Dermis blood vessel endothelial cell (primary cell): ENCODE measurements at regions not wholly inside any gene's neighbourhood (a gene's known extent, or its start where the extent isn't known, plus 50 kb on each side); places are given as distances from the start of the nearest gene placed in this dataset.
"Not testable (repeated sequence)": the region's sequence is repeated elsewhere in the genome, so short reads cannot be mapped to it uniquely, and the experiment has no call there.

Source experiments
- DNase-seq: peaks from one replicate; pipeline ENCODE4 v3.0.0; 2010

DNA sequence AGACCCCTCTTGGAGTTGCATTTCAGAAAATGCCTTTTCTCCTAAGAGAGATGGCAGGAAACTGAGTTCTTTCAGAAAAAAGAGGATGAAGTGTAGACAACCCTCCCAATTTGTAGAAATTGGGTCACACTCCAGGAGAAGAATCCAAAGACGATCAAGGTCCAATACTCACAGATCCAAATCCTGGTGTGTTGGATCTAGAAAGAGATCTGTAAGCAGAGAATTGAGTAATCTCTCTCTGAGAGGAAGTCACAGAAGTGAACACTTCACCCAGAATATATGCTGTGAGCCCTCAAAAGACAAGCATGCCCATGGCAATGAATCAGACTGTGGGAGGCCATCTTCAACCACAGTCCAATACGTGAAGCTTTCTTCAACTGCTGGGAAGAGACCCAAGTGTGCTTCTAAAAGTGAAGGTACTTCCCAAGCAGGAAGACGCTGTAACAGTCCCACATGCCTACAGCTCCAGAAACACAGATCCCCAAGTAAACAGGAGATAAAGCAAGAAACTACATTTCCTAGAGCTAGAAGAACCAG, 182.7 kb downstream of the SMC2 start:
- DNase-seq: no peak

DNA sequence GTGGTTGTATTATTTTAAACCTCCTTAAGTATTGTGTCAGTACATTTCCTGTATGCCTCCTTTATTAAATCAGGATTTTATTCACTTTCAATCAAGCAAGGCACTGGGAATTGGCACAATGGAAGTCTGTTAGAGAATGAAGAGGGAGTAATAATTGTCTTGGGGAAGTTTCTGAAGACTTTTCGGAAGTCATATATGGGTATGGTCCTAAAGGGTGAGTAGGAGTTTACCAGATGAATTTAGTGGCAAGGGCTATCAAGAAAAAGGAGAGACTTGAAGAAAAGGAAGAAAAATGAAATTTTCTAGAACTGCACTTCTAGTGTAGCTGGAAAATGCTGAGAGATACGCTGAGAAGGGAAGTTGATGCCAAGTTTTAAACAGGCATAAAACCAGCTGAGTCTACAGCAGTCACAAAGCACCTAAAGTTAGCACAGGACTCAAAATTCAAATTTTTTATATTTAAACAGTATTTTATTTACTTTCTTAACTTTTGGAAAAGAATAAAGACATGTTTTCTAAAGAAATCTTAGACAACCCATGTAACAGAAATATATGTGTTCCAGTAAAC, 184.9 kb downstream of the SMC2 start:
- DNase-seq: no peak

DNA sequence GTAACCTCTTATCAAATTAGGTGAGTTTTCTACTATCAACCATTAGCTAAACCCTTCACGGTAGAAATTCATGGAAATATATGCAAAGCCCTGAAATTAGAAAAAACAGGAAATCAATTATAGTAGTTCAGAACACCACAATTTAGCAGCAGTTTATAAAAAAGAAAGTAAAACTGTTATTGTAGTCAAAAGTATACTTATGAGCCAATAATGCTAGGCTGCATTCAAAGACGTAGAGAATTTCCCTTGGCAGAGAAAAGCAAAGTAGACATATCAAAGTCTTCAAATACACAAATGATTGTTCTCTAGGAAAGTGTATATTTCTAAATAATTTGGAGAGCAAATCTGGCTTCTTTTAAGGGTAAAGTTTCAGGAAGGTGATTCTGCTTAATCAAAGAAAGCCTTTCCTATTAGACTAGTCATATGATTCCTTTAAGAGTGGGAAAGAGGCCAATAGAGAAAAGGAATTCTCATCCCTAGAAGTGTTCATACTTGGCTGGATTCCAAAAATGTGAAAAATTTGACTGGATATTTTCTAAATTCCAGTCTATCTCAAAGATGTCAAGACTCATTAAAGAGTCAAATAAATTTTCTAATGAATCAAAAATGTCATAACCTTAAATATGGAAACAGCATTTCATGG, 185.5 kb downstream of the SMC2 start:
- no peak for DNase-seq

DNA sequence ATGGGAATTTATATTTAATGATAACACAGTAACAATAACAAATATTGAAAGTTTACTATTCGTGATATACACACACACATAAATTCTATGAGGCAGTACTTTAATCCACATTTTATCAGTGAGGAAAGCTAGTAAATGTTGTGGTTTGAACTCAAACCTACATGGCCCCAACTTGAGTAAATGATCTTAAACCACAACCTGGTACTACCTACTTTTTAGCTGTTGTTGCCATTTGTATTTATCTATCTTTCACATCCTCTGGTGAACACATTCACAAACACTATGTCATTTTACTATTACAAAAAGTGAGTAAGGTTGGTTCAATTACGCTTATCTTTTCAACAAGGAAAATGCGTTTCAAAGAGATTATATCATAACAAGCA, 186.1 kb downstream of the SMC2 start:
- no peak for DNase-seq

DNA sequence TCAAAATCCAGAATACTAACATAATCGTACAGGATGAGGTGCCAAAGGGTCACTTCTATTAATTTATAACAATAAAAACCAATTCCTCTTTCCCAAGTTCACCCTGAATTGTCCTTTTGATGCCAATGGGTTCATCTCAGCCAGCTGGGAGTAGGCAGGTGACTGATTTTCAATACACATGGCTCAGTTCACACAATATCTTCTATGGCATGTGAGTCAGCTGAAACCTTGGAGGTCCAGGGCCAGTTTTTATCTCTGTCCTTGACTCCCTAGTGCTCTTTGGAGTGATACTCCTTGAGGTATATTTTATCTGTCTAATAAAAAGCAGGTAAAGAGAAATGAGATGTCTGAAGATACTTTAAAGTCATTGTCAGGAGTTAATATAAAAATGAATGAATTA, 186.6 kb downstream of the SMC2 start:
- DNase-seq: no peak

DNA sequence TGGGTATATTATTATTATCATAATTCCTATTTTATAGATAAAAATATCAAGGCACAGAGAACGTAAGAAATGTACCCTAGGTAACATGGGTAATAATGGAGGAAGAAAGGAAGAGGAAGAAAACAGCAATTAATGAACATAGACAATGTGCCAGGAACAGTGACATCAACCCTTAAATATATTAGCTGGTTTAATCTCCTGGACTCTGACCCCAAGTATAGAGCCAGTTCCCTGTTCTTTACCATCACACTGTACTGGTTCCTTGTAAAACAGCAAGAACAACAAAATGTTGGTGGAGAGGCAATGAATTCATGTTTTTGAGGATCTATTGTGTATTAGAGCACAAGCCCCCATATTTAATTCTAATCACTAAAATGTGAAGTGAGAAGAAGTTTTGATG, 192.1 kb downstream of the SMC2 start:
- no peak for DNase-seq

DNA sequence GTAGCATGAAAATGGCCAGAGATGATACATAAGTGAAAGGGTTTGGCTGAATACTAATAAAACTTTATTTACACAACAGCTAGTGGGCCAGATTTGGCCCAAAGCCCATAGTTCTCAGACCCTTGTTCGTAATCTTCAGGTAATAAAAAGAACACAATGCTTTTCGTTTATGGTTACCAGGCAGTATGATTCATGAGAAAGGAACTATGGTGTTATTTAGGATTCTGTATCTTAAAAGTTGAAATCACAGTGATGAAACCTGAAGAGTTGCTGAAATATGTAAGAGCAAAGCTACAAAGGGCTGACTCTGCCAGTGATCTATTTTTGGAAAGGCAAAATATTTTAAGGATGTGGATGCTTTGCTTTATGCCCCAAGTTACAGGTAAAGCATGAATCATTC, 192.7 kb downstream of the SMC2 start:
- no peak for DNase-seq

DNA sequence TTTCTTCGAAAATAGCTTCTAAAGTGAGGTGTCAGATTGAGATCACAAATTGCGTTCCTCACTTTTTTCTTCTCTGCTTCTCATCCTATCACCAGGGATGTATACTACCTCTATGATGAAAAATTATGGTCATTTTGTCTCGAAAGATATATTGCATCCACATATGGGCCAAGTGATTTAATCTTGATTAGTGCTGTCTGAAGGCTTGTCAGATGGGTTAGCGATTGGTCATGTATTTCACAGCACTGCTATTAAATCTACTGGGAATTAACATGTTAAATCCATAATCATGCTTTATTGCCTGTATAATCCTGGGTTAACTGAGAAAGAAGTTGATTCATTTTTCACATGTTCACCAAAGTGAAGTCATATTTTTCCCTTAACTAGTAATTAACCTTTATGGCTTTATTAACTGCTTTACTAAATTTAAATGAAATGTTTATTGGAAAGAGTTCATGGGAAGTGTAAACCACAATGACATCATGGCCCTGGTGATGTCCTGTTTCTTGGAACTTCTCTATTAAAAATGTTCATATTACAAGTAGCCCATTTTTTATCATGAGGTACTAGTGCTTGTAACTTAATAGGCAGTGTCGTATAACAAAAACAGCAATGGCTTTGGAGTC, 193.3 kb downstream of the SMC2 start:
- DNase-seq: no peak

DNA sequence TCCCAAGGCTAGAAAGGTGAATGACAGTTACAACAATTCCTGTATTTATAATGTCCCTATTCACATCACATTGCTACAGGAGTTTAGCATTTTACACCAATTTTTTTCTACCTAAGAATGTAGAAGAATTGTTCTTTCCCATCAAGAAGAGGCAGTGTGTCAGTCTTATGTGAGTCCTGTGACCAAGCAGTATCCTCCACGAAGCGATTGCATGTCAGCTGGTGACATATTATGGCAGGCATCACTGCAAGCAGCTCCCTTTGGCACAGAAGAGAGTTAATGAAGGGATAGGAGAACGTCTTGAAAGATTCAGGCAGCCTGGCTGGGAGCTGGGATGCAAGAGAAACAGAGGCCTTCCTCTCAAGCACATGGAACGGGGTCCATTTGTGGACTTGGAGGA, 199.8 kb downstream of the SMC2 start:
- no peak for DNase-seq

DNA sequence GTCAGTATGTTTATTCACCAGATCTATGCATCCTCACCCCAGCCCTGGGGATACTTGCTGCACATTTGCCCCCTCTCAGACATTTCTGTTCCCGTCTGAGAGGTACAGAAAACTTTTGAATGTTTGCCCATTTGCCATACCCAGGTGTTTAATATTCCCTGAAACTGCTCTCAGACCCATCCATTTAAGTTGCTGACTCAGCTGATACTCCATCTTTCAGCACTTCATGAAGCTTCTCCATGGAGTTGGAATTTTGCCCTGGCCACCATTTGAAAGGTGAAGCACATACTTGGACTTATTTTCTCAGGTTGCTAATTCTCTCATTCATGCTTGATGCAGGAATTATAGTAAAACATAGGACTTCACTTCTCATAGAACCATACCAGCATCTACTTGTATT, 203.9 kb upstream of the OR13F1 start:
- DNase-seq: no peak

DNA sequence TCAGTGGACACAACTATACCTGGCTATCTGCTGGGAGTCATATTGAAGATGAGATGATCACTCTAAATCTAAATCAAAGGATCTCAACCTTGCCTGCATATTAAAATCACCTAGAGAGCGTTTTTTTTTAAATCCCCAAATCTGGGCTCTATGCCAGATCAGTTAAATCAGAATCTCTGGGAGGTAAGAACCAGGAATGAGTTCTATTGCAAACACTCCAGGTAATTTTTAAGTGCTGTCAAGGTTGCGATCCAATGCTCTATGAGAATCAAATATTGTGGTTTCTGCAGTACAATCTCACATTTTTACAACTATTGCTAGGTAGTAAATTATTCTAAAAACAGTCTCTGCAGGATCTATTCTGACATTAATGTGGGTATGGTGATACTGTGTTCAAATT, 202.3 kb upstream of the OR13F1 start:
- DNase-seq: no peak

DNA sequence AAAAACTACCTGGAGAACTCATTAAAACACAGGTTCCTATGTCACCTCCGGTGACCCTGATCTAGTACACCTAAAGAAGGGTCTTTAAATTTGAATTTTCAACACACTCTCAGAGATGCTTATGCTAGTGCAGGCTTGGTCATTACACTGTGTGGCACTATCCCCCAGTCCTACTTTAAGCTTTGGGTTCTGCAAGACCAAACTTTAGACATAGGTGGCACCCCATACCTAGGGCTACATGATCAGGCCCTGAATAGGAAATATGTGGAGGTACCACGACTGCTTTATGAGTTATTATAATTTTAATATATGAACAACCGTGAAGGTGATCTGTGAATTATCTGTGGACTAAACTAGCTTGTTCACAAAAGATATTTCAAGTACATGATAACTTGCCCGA, 201.3 kb upstream of the OR13F1 start:
- no peak for DNase-seq

DNA sequence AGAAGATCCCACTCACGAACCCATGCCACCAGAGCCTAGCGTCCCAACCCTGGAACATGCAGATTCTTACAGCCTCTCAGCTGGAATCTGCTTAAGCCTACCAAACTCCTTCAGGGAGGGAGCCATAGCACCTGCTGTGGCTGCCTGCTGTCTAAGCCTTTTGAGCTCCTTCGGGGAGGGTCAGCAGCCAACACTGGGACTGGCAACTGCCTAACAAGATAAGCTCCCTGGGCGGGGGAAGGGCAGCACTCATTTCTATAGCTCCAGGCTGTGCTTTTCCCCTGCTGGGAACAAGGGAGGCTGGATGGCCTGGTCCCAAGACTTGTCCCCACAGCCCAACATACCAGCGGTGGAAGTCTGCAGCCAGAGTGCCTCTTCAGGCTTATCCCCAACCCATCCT, 199.1 kb upstream of the OR13F1 start:
- no peak for DNase-seq

DNA sequence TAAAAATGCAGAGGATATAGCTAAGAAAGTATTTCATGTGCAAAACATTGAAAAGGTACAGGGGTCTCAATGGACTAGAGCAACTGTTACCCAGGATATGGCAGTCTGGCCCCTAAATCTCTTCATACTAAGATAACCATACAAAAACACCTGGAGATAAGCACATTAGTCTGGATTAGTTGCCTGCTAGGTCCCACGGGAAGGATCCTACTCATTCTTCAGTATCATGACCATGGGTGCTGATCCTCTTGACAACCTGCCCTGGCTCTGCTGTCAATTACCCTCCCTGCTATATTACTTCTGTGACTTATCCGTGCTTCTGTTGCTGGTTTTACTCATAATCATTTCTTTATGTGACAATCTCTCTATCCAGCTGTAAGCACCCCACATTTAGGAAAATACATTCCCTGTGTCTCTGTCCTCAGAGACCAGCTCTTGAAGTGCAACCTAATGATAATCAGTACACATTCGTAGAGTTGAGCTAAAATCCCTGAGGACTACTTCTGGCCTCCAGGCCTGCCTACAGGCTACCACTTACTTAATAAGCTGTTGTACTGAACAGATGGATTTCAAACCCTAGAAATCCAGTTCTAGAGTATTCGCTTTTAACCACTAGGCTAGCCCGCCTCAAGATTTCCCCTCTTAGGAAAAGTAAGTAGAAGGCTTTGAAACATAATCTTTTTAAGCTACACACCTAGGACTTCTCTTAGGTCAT, 190.5 kb upstream of the OR13F1 start:
- DNase-seq: no peak

DNA sequence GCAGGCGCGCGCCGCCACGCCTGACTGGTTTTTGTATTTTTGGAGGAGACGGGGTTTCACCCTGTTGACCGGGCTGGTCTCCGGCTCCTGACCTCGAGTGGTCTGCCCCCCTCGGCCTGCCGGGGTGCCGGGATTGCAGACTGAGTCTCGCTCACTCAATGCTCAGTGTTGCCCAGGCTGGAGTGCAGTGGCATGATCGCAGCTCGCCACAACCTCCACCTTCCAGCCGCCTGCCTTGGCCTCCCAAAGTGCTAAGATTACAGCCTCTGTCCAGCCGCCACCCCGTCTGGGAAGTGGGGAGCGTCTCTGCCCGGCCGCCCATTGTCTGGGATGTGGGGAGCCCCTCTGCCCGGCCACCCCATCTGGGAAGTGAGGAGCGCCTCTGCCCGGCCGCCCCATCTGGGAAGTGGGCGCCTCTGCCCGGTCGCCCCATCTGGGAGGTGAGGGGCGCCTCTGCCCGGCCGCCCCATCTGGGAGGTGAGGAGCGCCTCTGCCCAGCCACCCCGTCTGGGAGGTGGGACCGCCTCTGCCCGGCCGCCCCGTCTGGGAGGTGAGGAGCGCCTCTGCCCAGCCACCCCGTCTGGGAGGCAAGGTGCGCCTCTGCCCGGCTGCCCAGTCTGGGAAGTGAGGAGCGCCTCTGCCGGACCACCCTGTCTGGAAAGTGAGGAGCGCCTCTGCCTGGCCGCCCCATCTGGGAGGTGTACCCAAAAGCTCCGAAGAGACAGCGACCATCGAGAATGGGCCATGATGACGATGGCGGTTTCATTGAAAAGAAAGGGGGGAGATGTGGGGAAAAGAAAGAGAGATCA, 187.7 kb upstream of the OR13F1 start:
- not testable (repeated sequence) for DNase-seq

DNA sequence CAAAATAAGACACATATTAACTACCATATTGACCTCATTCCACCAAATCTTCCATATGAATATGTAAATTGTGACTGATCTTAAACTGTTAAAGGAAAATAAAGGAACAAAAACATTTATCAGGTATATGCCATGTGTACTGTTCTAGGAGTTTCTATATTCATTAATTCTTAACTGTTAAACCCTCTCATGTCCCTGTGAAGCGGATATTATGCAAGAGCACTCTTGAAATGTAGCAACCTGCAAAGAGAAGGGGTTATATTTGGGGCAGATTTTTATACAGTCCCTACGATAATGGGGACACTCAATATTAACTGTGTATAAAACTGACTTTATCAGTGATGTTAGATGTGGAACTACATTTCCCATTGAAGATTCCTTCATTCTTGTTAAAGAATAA, 184.9 kb upstream of the OR13F1 start:
- DNase-seq: no peak

DNA sequence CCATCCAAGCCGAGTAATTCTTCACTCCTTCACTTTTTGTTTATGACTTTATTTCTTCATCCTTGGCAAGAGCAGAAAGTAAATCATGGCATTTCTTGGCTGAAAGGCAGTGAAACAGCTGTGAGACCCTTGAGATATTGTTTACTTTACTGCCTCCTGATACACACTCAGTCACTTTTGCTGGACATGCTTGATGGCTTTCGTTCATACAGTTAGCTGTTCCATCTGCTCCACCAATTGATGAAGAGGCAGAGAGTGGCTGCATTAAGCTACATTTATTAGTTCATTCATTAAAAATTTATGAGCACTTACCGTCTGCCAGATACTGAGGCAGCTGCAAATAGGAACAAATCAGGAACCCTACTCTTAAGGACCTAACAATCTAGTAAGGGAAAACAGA, 184.4 kb upstream of the OR13F1 start:
- DNase-seq: no peak

DNA sequence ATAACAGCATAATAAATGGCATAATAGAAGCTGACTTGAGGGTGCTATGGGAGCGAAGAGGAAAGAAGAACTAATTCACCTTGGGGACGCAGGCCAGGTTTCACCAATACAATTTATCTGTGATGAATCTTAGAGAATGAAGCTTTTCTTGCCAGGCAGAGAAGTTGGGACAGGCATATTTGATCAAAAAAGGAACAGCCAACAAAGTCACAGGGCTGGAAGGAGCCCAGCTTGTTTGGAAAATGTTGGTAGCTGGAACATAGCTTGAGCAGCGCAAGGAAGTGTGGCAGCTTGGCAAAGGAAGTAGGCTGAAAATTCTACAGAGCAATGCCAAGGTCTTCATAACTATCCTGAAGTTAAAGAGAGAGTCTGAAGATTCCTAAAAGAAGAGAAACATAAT, 181.5 kb upstream of the OR13F1 start:
- no peak for DNase-seq

DNA sequence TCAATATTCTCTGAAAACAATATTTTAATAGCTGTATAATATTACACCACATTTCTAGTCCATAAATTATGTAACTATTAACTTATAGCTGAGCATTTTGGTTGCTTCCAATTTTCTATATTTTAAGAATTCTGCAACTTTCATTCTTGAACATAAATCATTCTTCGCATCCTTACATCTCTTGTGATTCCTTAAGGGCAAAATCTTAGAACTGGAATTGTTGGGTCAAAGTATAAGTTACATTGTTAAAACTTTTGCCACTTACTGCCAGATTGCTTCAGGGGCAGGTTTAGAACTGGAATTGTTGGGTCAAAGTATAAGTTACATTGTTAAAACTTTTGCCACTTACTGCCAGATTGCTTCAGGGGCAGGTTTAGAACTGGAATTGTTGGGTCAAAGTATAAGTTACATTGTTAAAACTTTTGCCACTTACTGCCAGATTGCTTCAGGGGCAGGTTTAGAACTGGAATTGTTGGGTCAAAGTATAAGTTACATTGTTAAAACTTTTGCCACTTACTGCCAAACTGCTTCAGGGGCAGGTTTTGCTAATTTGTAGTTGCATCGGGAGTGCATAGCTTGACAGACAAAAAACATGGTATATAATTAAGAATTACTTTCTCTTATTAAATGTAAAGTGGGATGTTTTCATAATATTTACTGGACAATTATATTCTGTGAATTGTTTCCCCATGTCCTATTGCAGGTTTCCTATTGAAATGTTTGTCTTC, 179.9 kb upstream of the OR13F1 start:
- DNase-seq: not testable (repeated sequence)

DNA sequence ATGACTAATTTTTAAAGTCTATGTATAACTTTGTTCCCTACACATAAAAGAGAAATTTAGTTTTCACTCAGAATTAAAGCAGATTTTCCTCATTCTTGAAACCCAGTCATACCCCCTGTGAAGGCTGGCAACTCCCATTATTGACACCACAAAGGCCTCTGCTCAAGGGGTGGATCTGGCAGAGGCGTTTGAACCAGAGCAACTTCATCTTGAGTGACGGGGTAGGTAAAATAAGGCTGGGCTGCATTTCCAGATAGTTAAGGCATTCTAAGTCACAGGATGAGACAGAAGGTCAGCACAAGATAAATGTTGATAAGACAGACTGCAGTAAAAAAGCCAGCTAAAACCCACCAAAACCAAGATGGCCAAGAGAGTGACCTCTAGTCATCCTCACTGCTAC, 177.2 kb upstream of the OR13F1 start:
- DNase-seq: no peak

DNA sequence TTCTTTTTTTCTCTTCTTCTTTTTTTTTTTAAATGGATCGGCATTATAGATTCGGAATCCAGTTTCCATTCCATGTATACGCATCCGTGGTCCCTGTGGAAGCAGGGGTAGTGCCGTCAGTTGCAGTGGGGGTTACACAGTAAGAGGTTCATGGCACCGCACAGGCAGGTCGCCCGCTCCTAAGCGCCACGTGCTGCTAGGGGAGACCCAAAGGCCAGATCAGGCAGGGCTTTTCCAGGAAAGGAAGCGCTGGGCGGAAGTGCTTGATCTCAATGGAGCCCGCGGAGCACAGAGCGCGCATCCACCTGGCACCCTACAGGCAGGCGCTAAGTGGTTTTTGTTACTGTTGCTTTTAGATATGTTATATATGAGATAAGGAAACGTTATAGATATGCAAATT, 174.8 kb upstream of the OR13F1 start:
- DNase-seq: no peak

DNA sequence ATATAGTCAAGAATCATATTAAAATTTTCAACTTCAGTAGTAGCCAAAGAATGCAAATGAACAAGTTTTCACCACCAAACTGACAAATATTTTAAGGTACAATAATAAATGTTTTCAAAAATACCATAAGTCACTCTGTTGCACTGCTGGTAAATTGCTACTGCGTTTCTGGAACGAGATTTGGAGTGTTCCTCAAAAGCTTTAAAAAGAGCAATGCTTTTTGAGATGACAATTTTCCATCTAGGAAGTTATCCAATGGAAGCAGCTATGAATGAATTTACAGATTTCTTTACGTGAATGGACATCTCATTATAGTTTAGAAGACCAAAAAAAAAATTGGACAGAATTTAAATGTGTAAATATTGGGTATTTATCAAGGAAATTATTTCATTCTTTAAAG, 173.2 kb upstream of the OR13F1 start:
- DNase-seq: no peak
